Forelimb muscle (tissue), 1 donor: ENCODE measurements at regions not wholly inside any gene's neighbourhood (a gene's known extent, or its start where the extent isn't known, plus 50 kb on each side); places are given as distances from the start of the nearest gene placed in this dataset.
A peak's percentile ranks its signal among the peaks of the same experiment; 100 is the strongest.
"Not testable (repeated sequence)": the region's sequence is repeated elsewhere in the genome, so short reads cannot be mapped to it uniquely, and the experiment has no call there.

ENCODE experiments used
- DNase-seq: peaks from one replicate; pipeline ENCODE4 v3.0.0-alpha.2; 2013; ENCODE audit warnings: low read depth

GRCh38 chr16:6009151-6009550 lies 911.6 kb upstream of the EEF2KMT start:
- no peak for DNase-seq

- no peak for DNase-seq
Observed at GRCh38 chr16:6008670-6009069, 911.1 kb upstream of the EEF2KMT start.

- no peak for DNase-seq
Observed at GRCh38 chr16:5993356-5993755, 895.8 kb upstream of the EEF2KMT start.

- DNase-seq: no peak
Observed at GRCh38 chr16:5982979-5983378, 885.4 kb upstream of the EEF2KMT start.

- no peak for DNase-seq
Observed at GRCh38 chr16:5979905-5980550, 882.4 kb upstream of the EEF2KMT start.

- no peak for DNase-seq
Observed at GRCh38 chr16:5977329-5977728, 879.7 kb upstream of the EEF2KMT start.

GRCh38 chr16:5972747-5973146 lies 875.2 kb upstream of the EEF2KMT start:
- DNase-seq: no peak

- DNase-seq: no peak
Observed at GRCh38 chr16:5971924-5972323, 874.3 kb upstream of the EEF2KMT start.

GRCh38 chr16:5971106-5971505 lies 873.5 kb upstream of the EEF2KMT start:
- no peak for DNase-seq

- DNase-seq: no peak
Observed at GRCh38 chr16:5966004-5966403, 868.4 kb upstream of the EEF2KMT start.

GRCh38 chr16:5965321-5965720 lies 867.7 kb upstream of the EEF2KMT start:
- DNase-seq: no peak

- no peak for DNase-seq
Observed at GRCh38 chr16:5951486-5951885, 853.9 kb upstream of the EEF2KMT start.

- no peak for DNase-seq
Observed at GRCh38 chr16:5944971-5945370, 847.4 kb upstream of the EEF2KMT start.

- DNase-seq: no peak
Observed at GRCh38 chr16:5938607-5939006, 841.0 kb upstream of the EEF2KMT start.

GRCh38 chr16:5932906-5933305 lies 835.3 kb upstream of the EEF2KMT start:
- DNase-seq: no peak

GRCh38 chr16:5928476-5929065 lies 831.0 kb upstream of the EEF2KMT start:
- peak; percentile 46 for DNase-seq

GRCh38 chr16:5925850-5926249 lies 828.3 kb upstream of the EEF2KMT start:
- no peak for DNase-seq

- DNase-seq: no peak
Observed at GRCh38 chr16:5922686-5923085, 825.1 kb upstream of the EEF2KMT start.

GRCh38 chr16:5918567-5919130 lies 821.1 kb upstream of the EEF2KMT start:
- no peak for DNase-seq

- no peak for DNase-seq
Observed at GRCh38 chr16:5917436-5918195, 820.0 kb upstream of the EEF2KMT start.

- DNase-seq: no peak
Observed at GRCh38 chr16:5916711-5917191, 819.2 kb upstream of the EEF2KMT start.

- DNase-seq: no peak
Observed at GRCh38 chr16:5911241-5911640, 813.6 kb upstream of the EEF2KMT start.

GRCh38 chr16:5909556-5909955 lies 812.0 kb upstream of the EEF2KMT start:
- not testable (repeated sequence) for DNase-seq
